WTC11 (cell line): ENCODE measurements at regions not wholly inside any gene's neighbourhood (a gene's known extent, or its start where the extent isn't known, plus 50 kb on each side); places are given as distances from the start of the nearest gene placed in this dataset.

Experiments
- ATAC-seq: fragments of 200-7000 bp; cut with Tn5 transposase; 2 replicates; pipeline ENCODE4 v1.10.0; 2021; ENCODE audit warnings: mild to moderate bottlenecking, moderate library complexity
- CTCF ChIA-PET: fragments of 300-600 bp; sonication (Branson Sonifier 250); formaldehyde crosslinking; loops from one replicate; lab custom pipeline; 2021; ENCODE audit warnings: antibody characterized with exemption; lab: Charles Lee
- POLR2A ChIA-PET: fragments of 350-600 bp; sonication (Branson Sonifier 250); formaldehyde crosslinking; loops from one replicate; lab custom pipeline; 2021; ENCODE audit warnings: antibody characterized with exemption; lab: Charles Lee
- DNase-seq: peaks from one replicate; pipeline ENCODE4 v3.0.0; 2021; ENCODE audit warnings: low spot score
- H3K27ac Mint-ChIP-seq: 2 replicates; pipeline ENCODE4 v1.8.0; 2021; ENCODE audit warnings: mixed read lengths
- H3K27me3 Mint-ChIP-seq: 2 replicates; pipeline ENCODE4 v1.8.0; 2021; ENCODE audit warnings: low read depth, mild to moderate bottlenecking, moderate library complexity, mixed read lengths
- H3K36me3 Mint-ChIP-seq: 2 replicates; pipeline ENCODE4 v1.8.0; 2021; ENCODE audit warnings: mixed read lengths
- H3K4me1 Mint-ChIP-seq: 2 replicates; pipeline ENCODE4 v1.8.0; 2022; ENCODE audit warnings: mixed read lengths
- H3K4me3 Mint-ChIP-seq: 2 replicates; pipeline ENCODE4 v1.8.0; 2021; ENCODE audit warnings: mild to moderate bottlenecking, moderate library complexity, mixed read lengths
- H3K9me3 Mint-ChIP-seq: 2 replicates; pipeline ENCODE4 v1.8.0; 2021; ENCODE audit warnings: mixed read lengths
- EMX1 ChIP-seq: fragments of 250-450 bp; sonication (Bioruptor Pico); IDR thresholded peaks from 2 replicates; pipeline ENCODE4 v1.8.0; 2021; ENCODE audit warnings: mild to moderate bottlenecking
- ETV6 ChIP-seq: sonication (generic); formaldehyde crosslinking; IDR thresholded peaks from 2 replicates; pipeline ENCODE4 v1.8.1; 2022; ENCODE audit warnings: mild to moderate bottlenecking, missing genetic modification reagents
- HMGA2 ChIP-seq: fragments of 250-450 bp; sonication (Bioruptor Pico); IDR thresholded peaks from 2 replicates; pipeline ENCODE4 v1.4.0; 2021; ENCODE audit warnings: mild to moderate bottlenecking, moderate library complexity
- JUN ChIP-seq: sonication (generic); formaldehyde crosslinking; IDR thresholded peaks from 2 replicates; pipeline ENCODE4 v1.8.0; 2023; ENCODE audit warnings: mild to moderate bottlenecking, missing genetic modification reagents
- MAX ChIP-seq: sonication (generic); formaldehyde crosslinking; IDR thresholded peaks from 2 replicates; pipeline ENCODE4 v1.8.0; 2022; ENCODE audit warnings: mild to moderate bottlenecking, missing genetic modification reagents
- MXD4 ChIP-seq: fragments of 250-450 bp; sonication (Bioruptor Pico); IDR thresholded peaks from 2 replicates; pipeline ENCODE4 v1.8.0; 2021; ENCODE audit warnings: mild to moderate bottlenecking, moderate library complexity, borderline replicate concordance
- NFE2L1 ChIP-seq: sonication (generic); formaldehyde crosslinking; IDR thresholded peaks from 2 replicates; pipeline ENCODE4 v1.8.1; 2023; ENCODE audit warnings: missing genetic modification reagents
- NR1H2 ChIP-seq: sonication (generic); formaldehyde crosslinking; IDR thresholded peaks from 2 replicates; pipeline ENCODE4 v1.9.0; 2021; ENCODE audit warnings: mild to moderate bottlenecking, moderate library complexity, missing genetic modification reagents
- NR3C1 ChIP-seq: sonication (generic); formaldehyde crosslinking; conservative IDR thresholded peaks from 2 replicates; pipeline ENCODE4 v1.8.1; 2023; ENCODE audit warnings: low read depth, mild to moderate bottlenecking, missing genetic modification reagents
- RELA ChIP-seq: sonication (generic); formaldehyde crosslinking; IDR thresholded peaks from 2 replicates; pipeline ENCODE4 v1.8.1; 2022; ENCODE audit warnings: missing genetic modification reagents, mild to moderate bottlenecking, borderline replicate concordance
- RORB ChIP-seq: fragments of 250-450 bp; sonication (Bioruptor Pico); IDR thresholded peaks from 2 replicates; pipeline ENCODE4 v1.9.0; 2021; ENCODE audit warnings: mild to moderate bottlenecking
- SOX15 ChIP-seq: fragments of 250-450 bp; sonication (Bioruptor Pico); IDR thresholded peaks from 2 replicates; pipeline ENCODE4 v1.9.0; 2021; ENCODE audit warnings: mild to moderate bottlenecking
- SP1 ChIP-seq: sonication (generic); formaldehyde crosslinking; conservative IDR thresholded peaks from 2 replicates; pipeline ENCODE4 v1.8.1; 2022; ENCODE audit warnings: missing genetic modification reagents
- TEAD1 ChIP-seq: sonication (generic); formaldehyde crosslinking; IDR thresholded peaks from 2 replicates; pipeline ENCODE4 v1.8.0; 2022; ENCODE audit warnings: mild to moderate bottlenecking, missing genetic modification reagents
- TEAD4 ChIP-seq: sonication (generic); formaldehyde crosslinking; IDR thresholded peaks from 2 replicates; pipeline ENCODE4 v1.8.0; 2022; ENCODE audit warnings: mild to moderate bottlenecking, missing genetic modification reagents
- USF1 ChIP-seq: sonication (generic); formaldehyde crosslinking; IDR thresholded peaks from 2 replicates; pipeline ENCODE4 v1.8.0; 2022; ENCODE audit warnings: mild to moderate bottlenecking, missing genetic modification reagents
- ZNF138 ChIP-seq: sonication (generic); formaldehyde crosslinking; conservative IDR thresholded peaks from 2 replicates; pipeline ENCODE4 v1.8.1; 2022; ENCODE audit warnings: mild to moderate bottlenecking, moderate library complexity, missing genetic modification reagents
- ZNF396 ChIP-seq: fragments of 250-450 bp; sonication (Bioruptor Pico); IDR thresholded peaks from 2 replicates; pipeline ENCODE4 v1.8.0; 2021; ENCODE audit warnings: mild to moderate bottlenecking, moderate library complexity, borderline replicate concordance
- ZNF416 ChIP-seq: fragments of 250-450 bp; sonication (Bioruptor Pico); IDR thresholded peaks from 2 replicates; pipeline ENCODE4 v1.9.0; 2021; ENCODE audit warnings: mild to moderate bottlenecking, inconsistent platforms
- TF ChIP-seq, protein P1 (sequence below): sonication (generic); formaldehyde crosslinking; IDR thresholded peaks from 2 replicates; pipeline ENCODE4 v1.8.0; 2023; ENCODE audit warnings: mild to moderate bottlenecking, missing genetic modification reagents
- TF ChIP-seq, protein P2 (sequence below): sonication (generic); formaldehyde crosslinking; conservative IDR thresholded peaks from 2 replicates; pipeline ENCODE4 v1.8.1; 2023; ENCODE audit warnings: mild to moderate bottlenecking, low read depth, missing genetic modification reagents, moderate library complexity
- TF ChIP-seq, protein P3 (sequence below): sonication (generic); formaldehyde crosslinking; IDR thresholded peaks from 2 replicates; pipeline ENCODE4 v1.8.0; 2023; ENCODE audit warnings: missing genetic modification reagents
- TF ChIP-seq, protein P4 (sequence below): sonication (generic); formaldehyde crosslinking; IDR thresholded peaks from 2 replicates; pipeline ENCODE4 v1.8.1; 2022; ENCODE audit warnings: low read depth, missing genetic modification reagents, borderline replicate concordance

GRCh38 chr16:5649762-5650743 lies 552.5 kb upstream of the EEF2KMT start:
- H3K9me3 Mint-ChIP-seq: peaks cover 74% of the 10 kb centered on the region
- H3K36me3 Mint-ChIP-seq: peaks cover 65% of the 10 kb centered on the region
- no peak overlapping the region for H3K27ac Mint-ChIP-seq
- TF ChIP-seq MXD4 (CRISPR knock-in tag): no peak
- TF ChIP-seq, protein P1, sequence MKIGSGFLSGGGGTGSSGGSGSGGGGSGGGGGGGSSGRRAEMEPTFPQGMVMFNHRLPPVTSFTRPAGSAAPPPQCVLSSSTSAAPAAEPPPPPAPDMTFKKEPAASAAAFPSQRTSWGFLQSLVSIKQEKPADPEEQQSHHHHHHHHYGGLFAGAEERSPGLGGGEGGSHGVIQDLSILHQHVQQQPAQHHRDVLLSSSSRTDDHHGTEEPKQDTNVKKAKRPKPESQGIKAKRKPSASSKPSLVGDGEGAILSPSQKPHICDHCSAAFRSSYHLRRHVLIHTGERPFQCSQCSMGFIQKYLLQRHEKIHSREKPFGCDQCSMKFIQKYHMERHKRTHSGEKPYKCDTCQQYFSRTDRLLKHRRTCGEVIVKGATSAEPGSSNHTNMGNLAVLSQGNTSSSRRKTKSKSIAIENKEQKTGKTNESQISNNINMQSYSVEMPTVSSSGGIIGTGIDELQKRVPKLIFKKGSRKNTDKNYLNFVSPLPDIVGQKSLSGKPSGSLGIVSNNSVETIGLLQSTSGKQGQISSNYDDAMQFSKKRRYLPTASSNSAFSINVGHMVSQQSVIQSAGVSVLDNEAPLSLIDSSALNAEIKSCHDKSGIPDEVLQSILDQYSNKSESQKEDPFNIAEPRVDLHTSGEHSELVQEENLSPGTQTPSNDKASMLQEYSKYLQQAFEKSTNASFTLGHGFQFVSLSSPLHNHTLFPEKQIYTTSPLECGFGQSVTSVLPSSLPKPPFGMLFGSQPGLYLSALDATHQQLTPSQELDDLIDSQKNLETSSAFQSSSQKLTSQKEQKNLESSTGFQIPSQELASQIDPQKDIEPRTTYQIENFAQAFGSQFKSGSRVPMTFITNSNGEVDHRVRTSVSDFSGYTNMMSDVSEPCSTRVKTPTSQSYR: no peak
- TF ChIP-seq, protein P2, sequence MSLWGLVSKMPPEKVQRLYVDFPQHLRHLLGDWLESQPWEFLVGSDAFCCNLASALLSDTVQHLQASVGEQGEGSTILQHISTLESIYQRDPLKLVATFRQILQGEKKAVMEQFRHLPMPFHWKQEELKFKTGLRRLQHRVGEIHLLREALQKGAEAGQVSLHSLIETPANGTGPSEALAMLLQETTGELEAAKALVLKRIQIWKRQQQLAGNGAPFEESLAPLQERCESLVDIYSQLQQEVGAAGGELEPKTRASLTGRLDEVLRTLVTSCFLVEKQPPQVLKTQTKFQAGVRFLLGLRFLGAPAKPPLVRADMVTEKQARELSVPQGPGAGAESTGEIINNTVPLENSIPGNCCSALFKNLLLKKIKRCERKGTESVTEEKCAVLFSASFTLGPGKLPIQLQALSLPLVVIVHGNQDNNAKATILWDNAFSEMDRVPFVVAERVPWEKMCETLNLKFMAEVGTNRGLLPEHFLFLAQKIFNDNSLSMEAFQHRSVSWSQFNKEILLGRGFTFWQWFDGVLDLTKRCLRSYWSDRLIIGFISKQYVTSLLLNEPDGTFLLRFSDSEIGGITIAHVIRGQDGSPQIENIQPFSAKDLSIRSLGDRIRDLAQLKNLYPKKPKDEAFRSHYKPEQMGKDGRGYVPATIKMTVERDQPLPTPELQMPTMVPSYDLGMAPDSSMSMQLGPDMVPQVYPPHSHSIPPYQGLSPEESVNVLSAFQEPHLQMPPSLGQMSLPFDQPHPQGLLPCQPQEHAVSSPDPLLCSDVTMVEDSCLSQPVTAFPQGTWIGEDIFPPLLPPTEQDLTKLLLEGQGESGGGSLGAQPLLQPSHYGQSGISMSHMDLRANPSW: no peak
- TF ChIP-seq, protein P3, sequence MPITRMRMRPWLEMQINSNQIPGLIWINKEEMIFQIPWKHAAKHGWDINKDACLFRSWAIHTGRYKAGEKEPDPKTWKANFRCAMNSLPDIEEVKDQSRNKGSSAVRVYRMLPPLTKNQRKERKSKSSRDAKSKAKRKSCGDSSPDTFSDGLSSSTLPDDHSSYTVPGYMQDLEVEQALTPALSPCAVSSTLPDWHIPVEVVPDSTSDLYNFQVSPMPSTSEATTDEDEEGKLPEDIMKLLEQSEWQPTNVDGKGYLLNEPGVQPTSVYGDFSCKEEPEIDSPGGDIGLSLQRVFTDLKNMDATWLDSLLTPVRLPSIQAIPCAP (CRISPR knock-in tag): no peak
- no peak for TF ChIP-seq SOX15 (CRISPR knock-in tag)
- TF ChIP-seq, protein P4, sequence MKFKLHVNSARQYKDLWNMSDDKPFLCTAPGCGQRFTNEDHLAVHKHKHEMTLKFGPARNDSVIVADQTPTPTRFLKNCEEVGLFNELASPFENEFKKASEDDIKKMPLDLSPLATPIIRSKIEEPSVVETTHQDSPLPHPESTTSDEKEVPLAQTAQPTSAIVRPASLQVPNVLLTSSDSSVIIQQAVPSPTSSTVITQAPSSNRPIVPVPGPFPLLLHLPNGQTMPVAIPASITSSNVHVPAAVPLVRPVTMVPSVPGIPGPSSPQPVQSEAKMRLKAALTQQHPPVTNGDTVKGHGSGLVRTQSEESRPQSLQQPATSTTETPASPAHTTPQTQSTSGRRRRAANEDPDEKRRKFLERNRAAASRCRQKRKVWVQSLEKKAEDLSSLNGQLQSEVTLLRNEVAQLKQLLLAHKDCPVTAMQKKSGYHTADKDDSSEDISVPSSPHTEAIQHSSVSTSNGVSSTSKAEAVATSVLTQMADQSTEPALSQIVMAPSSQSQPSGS: no peak
- TF ChIP-seq JUN (CRISPR knock-in tag): no peak
- TF ChIP-seq ETV6 (CRISPR knock-in tag): no peak
- no peak for TF ChIP-seq RORB (CRISPR knock-in tag)
- ATAC-seq (no peak), DNase-seq (no peak)
- ChIA-PET POLR2A (no interaction called here), CTCF (interaction anchor here (1.4 kb wide), 1 partner anchor 16 kb away, joined by 3 read pairs; no protein-coding TSS in a partner anchor)
- no peaks in the 10 kb centered on the region for H3K4me1 Mint-ChIP-seq
- H3K4me3 Mint-ChIP-seq: no peak overlapping the region
- peaks cover 5% of the 10 kb centered on the region for H3K27me3 Mint-ChIP-seq

DNA sequence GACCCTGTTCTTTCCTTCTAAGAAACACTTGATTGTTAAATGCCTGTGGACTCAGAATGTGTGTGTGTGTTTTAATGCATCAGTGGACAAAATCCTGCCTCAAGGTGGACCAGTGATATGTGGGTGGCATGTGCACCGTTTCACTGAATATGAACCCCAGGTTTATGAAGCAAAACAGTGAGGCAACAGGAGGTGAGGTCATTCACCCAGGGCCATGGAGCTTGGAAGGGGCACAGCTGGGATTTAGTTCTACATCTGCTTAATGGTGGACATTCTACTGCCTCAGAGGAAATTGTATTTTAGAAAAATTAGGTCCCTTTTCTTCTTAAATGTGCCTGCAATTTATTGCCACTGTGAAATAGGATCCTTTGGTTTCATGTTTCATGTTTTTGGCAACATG lies 549.5 kb upstream of the EEF2KMT start:
- ATAC-seq: no peak

More for the DNA sequence above, 549.5 kb upstream of the EEF2KMT start:
- no peaks in the 10 kb centered on the region for H3K4me1 Mint-ChIP-seq
- TF ChIP-seq RELA (no peak), ZNF396 (no peak), HMGA2 (no peak), TEAD1 (CRISPR knock-in tag) (no peak), USF1 (CRISPR knock-in tag) (no peak), MXD4 (CRISPR knock-in tag) (no peak), NFE2L1 (CRISPR knock-in tag) (no peak), TEAD4 (no peak), MAX (no peak), SP1 (CRISPR knock-in tag) (no peak), NR3C1 (CRISPR knock-in tag) (no peak), EMX1 (no peak), NR1H2 (CRISPR knock-in tag) (no peak), ZNF416 (no peak), ZNF138 (CRISPR knock-in tag) (no peak)
- TF ChIP-seq, protein P2: no peak
- H3K27me3 Mint-ChIP-seq: peaks cover 5% of the 10 kb centered on the region
- peaks cover 80% of the 10 kb centered on the region for H3K9me3 Mint-ChIP-seq
- H3K27ac Mint-ChIP-seq: no peak overlapping the region
- H3K36me3 Mint-ChIP-seq: peaks cover 70% of the 10 kb centered on the region
- POLR2A ChIA-PET: no interaction called here
- DNase-seq: no peak
- no peak overlapping the region for H3K4me3 Mint-ChIP-seq
- CTCF ChIA-PET: no interaction called here
